Stimulated activated CD4-positive, alpha-beta T cell treated with anti-CD3 and anti-CD28 coated beads, Interleukin-2, amount 100 ng/mL, for 24 hours (primary cell): ENCODE measurements at regions not wholly inside any gene's neighbourhood (a gene's known extent, or its start where the extent isn't known, plus 50 kb on each side); places are given as distances from the start of the nearest gene placed in this dataset.
"Not testable (repeated sequence)": the region's sequence is repeated elsewhere in the genome, so short reads cannot be mapped to it uniquely, and the experiment has no call there.

Source experiments
- DNase-seq, 2 donors: peaks; one replicate each; pipeline ENCODE4 v3.0.0-alpha.2; 2020

- no peak for DNase-seq
Measured at GRCh38 chr2:14831458-14831857, 198.9 kb downstream of the LRATD1 start.

GRCh38 chr2:14843507-14844204 is 211.1 kb downstream of the LRATD1 start:
- DNase-seq = no peak

- no peak for DNase-seq
Measured at GRCh38 chr2:14855751-14856150, 223.2 kb downstream of the LRATD1 start.

- no peak for DNase-seq
Measured at GRCh38 chr2:14861181-14861580, 228.7 kb downstream of the LRATD1 start.

- no peak for DNase-seq
Measured at GRCh38 chr2:14866736-14867352, 234.3 kb downstream of the LRATD1 start.

GRCh38 chr2:14867853-14868252 is 235.3 kb downstream of the LRATD1 start:
- no peak for DNase-seq

GRCh38 chr2:14872779-14873325 is 240.3 kb downstream of the LRATD1 start:
- no peak for DNase-seq

- no peak for DNase-seq
Measured at GRCh38 chr2:14881651-14882327, 249.3 kb downstream of the LRATD1 start.

GRCh38 chr2:14884651-14885050 is 252.1 kb downstream of the LRATD1 start:
- DNase-seq = no peak

- DNase-seq = no peak
Measured at GRCh38 chr2:14891546-14891945, 259.0 kb downstream of the LRATD1 start.

- DNase-seq = no peak
Measured at GRCh38 chr2:14896330-14897030, 264.0 kb downstream of the LRATD1 start.

GRCh38 chr2:14899621-14900414 is 267.3 kb downstream of the LRATD1 start:
- no peak for DNase-seq

- DNase-seq = no peak
Measured at GRCh38 chr2:14901737-14902136, 269.2 kb downstream of the LRATD1 start.

GRCh38 chr2:14902953-14903352 is 270.4 kb downstream of the LRATD1 start:
- DNase-seq = no peak

GRCh38 chr2:14903709-14904374 is 271.3 kb downstream of the LRATD1 start:
- DNase-seq = peak; percentile 52 to 69

GRCh38 chr2:14904378-14904777 is 271.9 kb downstream of the LRATD1 start:
- DNase-seq = not testable (repeated sequence)

GRCh38 chr2:14905571-14905970 is 273.1 kb downstream of the LRATD1 start:
- no peak for DNase-seq

- no peak for DNase-seq
Measured at GRCh38 chr2:14907014-14907612, 274.6 kb downstream of the LRATD1 start.

- DNase-seq = no peak
Measured at GRCh38 chr2:14909795-14910194, 277.3 kb downstream of the LRATD1 start.

GRCh38 chr2:14910654-14911053 is 278.1 kb downstream of the LRATD1 start:
- no peak for DNase-seq

GRCh38 chr2:14915983-14916382 is 283.5 kb downstream of the LRATD1 start:
- no peak for DNase-seq
